ENCODE measurements at regions not wholly inside any gene's neighbourhood (a gene's known extent, or its start where the extent isn't known, plus 50 kb on each side); places are given as distances from the start of the nearest gene placed in this dataset.

GRCh38 chr4:30386266-30386895 lies 333.8 kb upstream of the PCDH7 start:
- no peaks in the 10 kb centered on the region for H3K27me3 ChIP-seq
- no peak for TF ChIP-seq POLR2A (IDR thresholded peaks at IDR 0.05)
- TF ChIP-seq CTCF (IDR thresholded peaks at IDR 0.05 in 4 of 5, conservative IDR thresholded peaks at IDR 0.05 in 1 of 5) = no peak
- H3K27ac ChIP-seq = no peak overlapping the region
- H3K4me3 ChIP-seq = no peak overlapping the region
- no peaks in the 10 kb centered on the region for H3K36me3 ChIP-seq
- DNase-seq = no peak
- in situ Hi-C loops (cut with MboI; ENCODE audit: low sequenced_read_pairs in 4 of 4) (no loop called here), intact Hi-C loops (cut with DNase I; ENCODE audit: low total_unique reads) (no loop called here)
- no peaks in the 10 kb centered on the region for H3K4me1 ChIP-seq
- H3K9me3 ChIP-seq = no peaks in the 10 kb centered on the region
- no peak for ATAC-seq

- in situ Hi-C loops (cut with MboI; ENCODE audit: low sequenced_read_pairs in 4 of 4) (no loop called here), intact Hi-C loops (cut with DNase I; ENCODE audit: low total_unique reads) (no loop called here)
- Histone ChIP-seq H3K36me3 (no peaks in the 10 kb centered on the region), H3K27me3 (no peaks in the 10 kb centered on the region), H3K9me3 (no peaks in the 10 kb centered on the region), H3K4me3 (no peak overlapping the region), H3K27ac (no peak overlapping the region), H3K4me1 (no peaks in the 10 kb centered on the region)
- DNase-seq (no peak), ATAC-seq (no peak)
- TF ChIP-seq POLR2A (IDR thresholded peaks at IDR 0.05) (no peak), CTCF (IDR thresholded peaks at IDR 0.05 in 4 of 5, conservative IDR thresholded peaks at IDR 0.05 in 1 of 5) (no peak)
Observed at GRCh38 chr4:30395902-30396301, 324.3 kb upstream of the PCDH7 start.

GRCh38 chr4:30396772-30397475 lies 323.2 kb upstream of the PCDH7 start:
- H3K9me3 ChIP-seq = no peaks in the 10 kb centered on the region
- DNase-seq (no peak), ATAC-seq (no peak)
- no peak for TF ChIP-seq POLR2A (IDR thresholded peaks at IDR 0.05)
- TF ChIP-seq CTCF (IDR thresholded peaks at IDR 0.05 in 4 of 5, conservative IDR thresholded peaks at IDR 0.05 in 1 of 5) = no peak
- H3K36me3 ChIP-seq = no peaks in the 10 kb centered on the region
- H3K27me3 ChIP-seq = no peaks in the 10 kb centered on the region
- H3K4me3 ChIP-seq = no peak overlapping the region
- no peak overlapping the region for H3K27ac ChIP-seq
- intact Hi-C loops (cut with DNase I; ENCODE audit: low total_unique reads) (no loop called here), in situ Hi-C loops (cut with MboI; ENCODE audit: low sequenced_read_pairs in 4 of 4) (no loop called here)
- H3K4me1 ChIP-seq = no peaks in the 10 kb centered on the region

GRCh38 chr4:30399476-30399875 lies 320.7 kb upstream of the PCDH7 start:
- in situ Hi-C loops (cut with MboI; ENCODE audit: low sequenced_read_pairs in 4 of 4) (no loop called here), intact Hi-C loops (cut with DNase I; ENCODE audit: low total_unique reads) (no loop called here)
- Histone ChIP-seq H3K9me3 (no peaks in the 10 kb centered on the region), H3K27ac (no peak overlapping the region), H3K27me3 (no peaks in the 10 kb centered on the region), H3K4me1 (no peaks in the 10 kb centered on the region), H3K36me3 (no peaks in the 10 kb centered on the region), H3K4me3 (no peak overlapping the region)
- ATAC-seq (no peak), DNase-seq (no peak)
- TF ChIP-seq CTCF (IDR thresholded peaks at IDR 0.05 in 4 of 5, conservative IDR thresholded peaks at IDR 0.05 in 1 of 5) (no peak), POLR2A (IDR thresholded peaks at IDR 0.05) (no peak)
